ENCODE measurements at regions not wholly inside any gene's neighbourhood (a gene's known extent, or its start where the extent isn't known, plus 50 kb on each side); places are given as distances from the start of the nearest gene placed in this dataset.

DNA sequence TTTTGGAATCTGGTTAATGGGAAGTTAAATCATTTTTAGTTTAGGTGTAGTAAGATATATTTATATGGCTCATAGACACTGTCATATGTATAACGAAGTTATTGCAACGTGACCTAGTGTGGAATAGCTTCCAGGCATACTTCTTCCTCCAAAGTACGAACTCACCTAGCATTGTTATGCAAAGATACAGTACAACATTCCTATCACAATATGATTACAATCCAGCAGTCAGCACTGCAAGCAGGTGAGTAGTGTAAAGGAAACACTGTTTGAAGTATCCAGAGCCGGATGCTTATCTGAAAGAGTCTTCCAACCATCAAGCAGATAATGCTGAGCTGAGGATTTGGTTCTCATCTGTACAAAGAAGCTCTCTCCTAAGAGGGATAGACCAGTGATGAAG lies 754.4 kb upstream of the IGFBP3 start:
- TF ChIP-seq, protein P1, sequence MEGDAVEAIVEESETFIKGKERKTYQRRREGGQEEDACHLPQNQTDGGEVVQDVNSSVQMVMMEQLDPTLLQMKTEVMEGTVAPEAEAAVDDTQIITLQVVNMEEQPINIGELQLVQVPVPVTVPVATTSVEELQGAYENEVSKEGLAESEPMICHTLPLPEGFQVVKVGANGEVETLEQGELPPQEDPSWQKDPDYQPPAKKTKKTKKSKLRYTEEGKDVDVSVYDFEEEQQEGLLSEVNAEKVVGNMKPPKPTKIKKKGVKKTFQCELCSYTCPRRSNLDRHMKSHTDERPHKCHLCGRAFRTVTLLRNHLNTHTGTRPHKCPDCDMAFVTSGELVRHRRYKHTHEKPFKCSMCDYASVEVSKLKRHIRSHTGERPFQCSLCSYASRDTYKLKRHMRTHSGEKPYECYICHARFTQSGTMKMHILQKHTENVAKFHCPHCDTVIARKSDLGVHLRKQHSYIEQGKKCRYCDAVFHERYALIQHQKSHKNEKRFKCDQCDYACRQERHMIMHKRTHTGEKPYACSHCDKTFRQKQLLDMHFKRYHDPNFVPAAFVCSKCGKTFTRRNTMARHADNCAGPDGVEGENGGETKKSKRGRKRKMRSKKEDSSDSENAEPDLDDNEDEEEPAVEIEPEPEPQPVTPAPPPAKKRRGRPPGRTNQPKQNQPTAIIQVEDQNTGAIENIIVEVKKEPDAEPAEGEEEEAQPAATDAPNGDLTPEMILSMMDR (IDR thresholded peaks at IDR 0.05): no peak

DNA sequence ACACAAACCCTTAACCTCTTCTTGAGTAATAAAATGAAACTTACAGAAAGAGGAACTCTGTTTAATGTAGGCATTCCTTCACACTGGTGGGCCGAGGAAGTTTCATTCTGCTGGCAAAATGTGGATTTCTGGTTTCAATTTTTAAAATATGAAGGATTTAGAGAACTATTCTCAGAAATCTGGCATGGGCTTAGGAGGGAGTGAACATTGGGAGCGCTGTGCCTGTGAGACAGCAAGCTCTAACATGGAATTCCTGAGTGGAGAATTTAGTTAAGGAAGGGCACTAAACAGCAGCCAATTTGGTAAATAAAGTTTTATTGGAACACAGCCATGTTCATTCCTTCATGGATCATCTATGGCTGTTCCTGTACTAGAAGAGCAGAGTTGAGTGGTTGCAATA lies 751.8 kb upstream of the IGFBP3 start:
- TF ChIP-seq, protein P1 (IDR thresholded peaks at IDR 0.05): no peak

DNA sequence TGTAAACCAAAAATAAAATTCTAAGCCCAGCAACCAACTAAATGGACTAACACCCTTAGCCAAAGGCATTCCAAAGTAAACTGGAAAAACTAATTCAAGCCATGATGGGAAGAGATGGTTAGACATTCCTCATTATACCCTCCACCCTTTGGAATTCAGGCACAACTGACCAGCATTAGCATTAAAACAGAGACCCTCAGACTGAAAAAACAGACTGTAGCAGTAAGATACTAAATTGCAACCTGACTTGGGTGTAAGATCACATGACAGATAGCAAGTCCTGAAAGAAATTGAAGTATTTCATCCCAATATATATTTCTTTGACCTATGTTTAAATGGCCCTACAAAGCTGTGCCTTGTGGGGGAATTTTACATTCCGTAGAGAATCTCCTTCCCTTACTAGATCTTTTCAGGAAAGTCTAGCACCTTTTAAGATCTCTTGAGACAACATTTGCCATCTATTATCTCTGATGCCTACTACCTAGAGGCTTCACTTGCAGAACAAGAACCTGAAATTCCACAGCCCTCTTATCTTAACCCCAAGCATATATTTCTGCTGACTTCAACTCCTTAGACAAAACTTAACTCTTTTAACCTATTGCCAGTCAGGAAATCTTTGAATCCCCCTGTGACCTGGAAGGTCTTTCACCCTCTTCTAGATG lies 750.2 kb upstream of the IGFBP3 start:
- TF ChIP-seq, protein P1 (IDR thresholded peaks at IDR 0.05): no peak

DNA sequence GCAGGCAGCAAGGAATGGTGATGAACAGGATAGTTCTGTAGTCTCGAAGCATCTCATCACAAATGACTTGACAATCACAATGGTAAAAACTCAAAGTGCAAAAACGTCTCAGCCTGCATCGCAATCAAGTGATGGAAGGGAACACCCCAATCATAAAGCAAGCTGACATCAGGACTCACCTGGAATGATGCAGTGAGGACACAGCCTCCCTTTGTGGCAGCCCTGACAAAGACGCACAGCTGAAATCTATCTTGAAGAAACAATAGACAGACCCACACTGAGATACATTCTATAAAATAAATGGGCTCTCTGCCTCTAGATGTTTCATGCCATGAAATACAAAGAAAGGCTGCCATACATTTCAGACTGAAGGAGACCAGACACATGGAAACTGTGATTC lies 748.0 kb upstream of the IGFBP3 start:
- TF ChIP-seq, protein P1 (IDR thresholded peaks at IDR 0.05): no peak

DNA sequence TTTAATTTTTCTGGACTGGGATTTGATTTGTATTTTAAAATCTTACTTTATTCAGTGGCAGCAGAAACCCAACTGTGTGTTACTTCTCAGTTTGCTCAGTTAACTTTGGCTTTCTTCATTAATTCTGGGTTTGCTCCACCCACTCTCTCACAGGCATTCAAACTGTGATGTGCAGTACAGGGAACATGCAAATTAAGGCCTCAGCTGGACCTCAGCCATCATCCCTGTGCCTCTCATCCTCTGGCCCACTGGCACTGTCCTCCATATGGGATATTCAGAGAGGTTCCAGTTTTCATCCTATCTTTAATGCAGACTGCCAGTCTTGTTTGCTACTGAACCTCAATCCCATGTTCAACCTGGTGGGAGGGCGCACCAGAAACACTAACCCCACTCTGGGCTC lies 743.4 kb upstream of the IGFBP3 start:
- TF ChIP-seq, protein P1 (IDR thresholded peaks at IDR 0.05): no peak

DNA sequence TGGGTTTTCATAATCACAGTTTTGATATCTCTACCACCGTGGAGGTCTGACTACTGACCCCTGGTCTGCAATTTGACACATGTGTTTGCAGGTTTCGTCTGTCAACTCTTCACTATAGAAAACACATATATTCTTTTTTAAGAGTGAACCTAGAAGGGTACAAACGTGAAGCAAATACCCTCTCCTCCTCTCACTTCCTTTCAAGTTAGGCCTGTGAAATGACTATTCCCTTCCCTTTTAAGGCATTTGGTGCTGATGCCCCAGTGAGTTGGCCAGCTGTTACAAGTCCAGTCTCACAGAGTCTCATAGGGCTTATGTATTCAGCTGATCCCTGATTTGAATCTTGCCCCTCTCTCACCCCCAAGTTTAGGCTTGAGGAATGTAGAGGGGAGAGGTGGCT lies 742.0 kb upstream of the IGFBP3 start:
- TF ChIP-seq, protein P1 (IDR thresholded peaks at IDR 0.05): no peak

DNA sequence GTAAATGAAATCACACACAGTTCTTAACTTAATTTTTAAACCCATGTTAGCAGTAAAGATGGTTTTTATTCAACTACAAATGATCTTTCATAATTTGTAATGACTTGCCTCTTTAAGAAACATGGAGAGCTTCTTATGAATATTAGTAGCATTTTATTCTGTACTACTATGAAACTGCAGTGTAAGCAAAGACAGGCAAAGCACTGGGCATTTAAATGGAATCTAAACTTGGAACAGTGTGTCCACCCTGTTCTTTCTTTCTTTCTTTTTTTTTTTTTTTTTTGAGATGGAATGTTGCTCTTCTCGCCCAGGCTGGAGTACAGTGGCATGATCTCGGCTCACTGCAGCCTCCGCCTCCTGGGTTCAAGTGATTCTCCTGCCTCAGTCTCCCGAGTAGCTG lies 740.4 kb upstream of the IGFBP3 start:
- TF ChIP-seq, protein P1 (IDR thresholded peaks at IDR 0.05): no peak

Data from LNCAP (cell line).